GM21526 (cell line): ENCODE measurements at regions not wholly inside any gene's neighbourhood (a gene's known extent, or its start where the extent isn't known, plus 50 kb on each side); places are given as distances from the start of the nearest gene placed in this dataset.
A peak's percentile ranks its signal among the peaks of the same experiment; 100 is the strongest.
"Not testable (repeated sequence)": the region's sequence is repeated elsewhere in the genome, so short reads cannot be mapped to it uniquely, and the experiment has no call there.

Experiments
- ATAC-seq: cut with Tn5 transposase; IDR thresholded peaks from one replicate; pipeline ENCODE4 v1.9.1; 2021; ENCODE audit warnings: moderate library complexity; ENCODE audit not compliant: unreplicated experiment, low FRiP score

DNA sequence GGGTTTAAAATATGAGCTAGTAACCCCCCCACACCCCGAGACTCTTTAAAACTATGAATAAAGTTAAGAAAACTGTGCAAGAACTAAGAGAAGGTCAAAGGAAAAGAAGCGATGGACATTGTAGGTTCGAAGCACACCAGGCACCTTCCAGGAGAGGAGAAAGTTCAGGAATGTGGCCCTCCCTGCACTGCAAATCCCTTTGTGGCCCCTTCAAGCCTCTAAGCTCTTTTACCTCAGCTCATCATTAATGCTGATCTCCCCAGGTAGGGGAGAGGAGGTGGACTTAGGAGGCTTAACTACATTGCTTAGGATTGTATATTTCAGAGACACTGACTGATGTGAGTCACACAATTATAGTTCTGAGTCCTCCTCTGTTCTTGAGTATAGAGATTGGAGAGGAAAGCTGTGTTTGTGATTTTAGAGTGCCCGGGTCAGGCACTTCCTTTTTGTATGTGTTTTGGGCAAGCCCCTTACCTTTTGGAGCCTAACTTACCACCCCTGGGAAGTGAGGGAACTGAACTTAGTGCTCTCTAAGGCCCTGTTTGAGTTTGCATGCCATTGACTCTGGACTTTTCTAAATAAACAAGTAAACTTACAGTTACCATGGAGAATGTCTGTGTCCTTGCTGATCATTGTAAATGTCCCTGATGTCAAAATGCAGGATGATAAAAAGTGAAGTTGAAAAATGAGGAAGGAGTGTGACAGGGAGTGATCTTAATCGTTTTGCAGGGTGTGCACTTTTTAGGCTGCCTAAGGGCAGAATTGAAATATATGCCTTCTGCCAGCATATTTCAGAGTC lies 140.8 kb upstream of the ZEB2 start:
- no peak for ATAC-seq

DNA sequence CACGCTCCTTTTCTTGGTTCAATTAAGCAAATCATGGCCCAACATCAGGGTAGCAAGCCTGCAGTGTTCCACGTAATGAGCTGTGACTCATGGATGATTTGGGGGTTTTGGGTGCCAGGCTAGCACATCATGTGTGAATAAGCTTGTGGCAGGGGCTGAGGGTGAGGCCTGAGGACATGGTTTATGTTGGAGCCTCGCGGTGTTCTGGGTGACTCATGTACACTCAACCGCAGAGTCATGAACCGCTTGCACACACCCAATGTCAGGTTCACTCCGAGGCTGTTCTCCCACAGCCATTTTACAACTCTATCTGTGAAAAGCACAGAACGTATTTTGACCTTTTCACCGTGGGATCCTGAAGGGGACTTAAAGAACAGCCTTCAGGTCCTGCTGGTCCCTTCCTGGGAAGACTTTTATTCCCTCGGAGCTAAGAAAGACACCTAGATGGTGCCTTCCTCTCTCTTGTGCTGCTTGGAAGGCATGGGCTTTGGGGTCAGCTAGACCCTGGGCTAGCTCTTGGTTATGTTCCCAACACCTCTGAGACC lies 139.9 kb upstream of the ZEB2 start:
- no peak for ATAC-seq

DNA sequence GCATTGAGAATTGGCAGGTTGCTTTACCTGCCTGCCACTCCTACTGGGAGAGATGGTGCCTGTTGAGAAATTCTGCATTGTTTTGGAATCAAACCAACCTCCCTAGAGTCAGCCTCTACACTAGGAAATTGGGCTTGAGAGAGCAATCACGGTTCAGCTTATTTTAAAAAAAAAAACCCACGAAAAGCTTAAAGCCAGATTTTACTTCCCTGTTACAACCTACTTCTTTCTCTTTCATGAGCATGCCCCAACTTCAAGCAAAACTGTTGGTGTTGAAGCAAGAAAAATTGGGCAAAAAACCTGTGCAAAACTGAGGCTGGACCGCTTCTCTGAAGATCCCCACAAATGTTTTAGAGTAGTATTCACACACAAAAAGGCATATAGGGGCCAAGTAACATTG lies 134.6 kb upstream of the ZEB2 start:
- no peak for ATAC-seq

DNA sequence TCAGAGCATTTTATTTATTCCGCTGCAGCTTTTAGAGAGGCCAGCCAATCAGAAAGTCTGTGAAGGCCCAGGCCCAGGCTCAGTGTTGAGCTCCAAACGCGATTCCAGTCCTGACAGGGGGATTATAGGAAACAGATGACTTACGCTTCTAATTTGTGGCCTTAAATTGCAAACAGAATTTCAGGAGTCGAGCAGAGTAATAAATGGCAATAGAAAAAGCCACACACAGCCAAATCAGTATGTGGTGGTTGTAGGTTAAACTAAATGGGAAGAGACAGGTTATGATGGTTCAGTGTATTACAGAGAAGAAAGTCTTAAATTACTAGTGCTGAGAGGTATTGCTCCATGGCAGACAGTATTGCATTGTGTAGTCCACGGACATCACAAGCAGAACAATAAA lies 131.0 kb upstream of the ZEB2 start:
- ATAC-seq: no peak

DNA sequence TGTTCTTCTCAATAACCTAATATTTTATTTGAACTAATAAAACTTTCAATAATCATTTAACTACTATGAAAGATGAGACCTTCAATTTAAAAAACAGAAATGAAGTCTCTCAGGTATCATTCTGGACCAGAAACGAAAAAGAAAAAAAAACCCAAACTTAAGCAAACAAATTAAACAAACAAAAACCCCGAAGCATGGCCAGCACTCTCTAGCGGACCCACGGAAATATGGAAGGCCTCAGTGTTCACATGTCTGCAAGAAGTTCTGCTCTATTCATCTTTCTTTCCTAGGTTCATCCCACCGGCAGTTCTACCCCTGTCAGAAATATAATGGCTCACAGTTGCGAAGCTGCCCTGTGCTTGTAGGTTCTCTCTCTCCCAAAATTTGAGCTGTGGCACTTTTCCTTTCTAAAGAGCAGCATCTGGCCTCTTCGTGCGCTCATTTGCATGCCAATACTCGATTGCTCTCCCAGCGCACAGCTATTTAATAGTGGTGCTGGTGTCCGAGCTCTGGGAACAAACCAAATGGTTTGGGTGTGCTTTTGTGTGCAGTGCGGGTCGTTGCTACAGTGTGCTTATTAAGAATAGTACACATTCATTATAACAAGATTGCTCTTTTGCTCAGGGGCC lies 129.0 kb upstream of the ZEB2 start:
- no peak for ATAC-seq

DNA sequence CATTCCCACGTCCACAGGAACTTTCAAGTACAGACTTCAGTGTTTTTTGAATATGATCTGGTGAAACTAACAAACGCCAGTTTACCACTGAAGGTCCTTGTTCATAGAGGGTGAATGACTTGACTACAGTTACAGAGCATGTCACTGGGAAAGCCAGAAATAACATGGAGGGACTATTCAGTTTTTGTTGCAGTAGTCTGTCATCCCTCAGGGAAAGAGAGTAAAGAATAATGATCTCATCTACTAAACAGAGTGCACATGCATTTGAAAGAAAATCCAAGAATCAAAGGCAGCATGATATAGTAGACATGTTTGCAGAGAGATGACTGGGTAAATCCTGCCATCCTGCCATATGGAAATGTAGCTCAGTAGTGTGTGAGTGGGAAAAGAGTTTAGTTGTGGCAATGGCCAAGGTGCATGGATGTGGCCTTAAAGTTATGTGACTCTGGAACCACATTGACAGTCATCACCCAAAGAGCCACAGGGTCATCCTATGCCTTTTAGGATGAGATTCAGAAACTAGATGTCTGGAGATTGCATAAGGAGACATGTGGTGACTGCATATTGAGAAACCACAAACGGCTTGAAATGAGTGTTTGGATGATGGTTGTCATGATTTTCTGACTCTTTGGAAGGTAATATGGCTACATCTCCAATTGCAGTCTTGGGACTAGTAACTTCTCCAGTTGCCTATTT lies 125.3 kb upstream of the ZEB2 start:
- ATAC-seq: no peak

DNA sequence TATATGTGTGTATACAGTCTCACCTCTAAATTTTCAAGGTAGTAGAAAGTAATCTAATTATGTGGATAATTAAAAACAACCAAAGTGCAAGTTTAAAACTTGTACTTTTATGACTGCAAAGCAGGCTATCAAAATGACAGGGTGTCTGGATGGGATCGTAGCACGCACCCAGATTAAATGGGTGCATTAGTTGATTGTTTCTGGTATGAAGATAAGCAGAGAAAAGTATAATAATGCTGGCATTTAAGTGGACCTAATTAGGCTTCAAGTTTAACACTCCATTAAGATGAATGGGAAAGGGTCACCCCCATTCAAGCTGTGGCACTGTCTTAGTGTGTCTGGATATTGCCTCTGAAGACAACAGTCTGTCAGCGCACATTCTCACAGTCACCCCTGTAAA lies 124.6 kb upstream of the ZEB2 start:
- ATAC-seq: no peak

DNA sequence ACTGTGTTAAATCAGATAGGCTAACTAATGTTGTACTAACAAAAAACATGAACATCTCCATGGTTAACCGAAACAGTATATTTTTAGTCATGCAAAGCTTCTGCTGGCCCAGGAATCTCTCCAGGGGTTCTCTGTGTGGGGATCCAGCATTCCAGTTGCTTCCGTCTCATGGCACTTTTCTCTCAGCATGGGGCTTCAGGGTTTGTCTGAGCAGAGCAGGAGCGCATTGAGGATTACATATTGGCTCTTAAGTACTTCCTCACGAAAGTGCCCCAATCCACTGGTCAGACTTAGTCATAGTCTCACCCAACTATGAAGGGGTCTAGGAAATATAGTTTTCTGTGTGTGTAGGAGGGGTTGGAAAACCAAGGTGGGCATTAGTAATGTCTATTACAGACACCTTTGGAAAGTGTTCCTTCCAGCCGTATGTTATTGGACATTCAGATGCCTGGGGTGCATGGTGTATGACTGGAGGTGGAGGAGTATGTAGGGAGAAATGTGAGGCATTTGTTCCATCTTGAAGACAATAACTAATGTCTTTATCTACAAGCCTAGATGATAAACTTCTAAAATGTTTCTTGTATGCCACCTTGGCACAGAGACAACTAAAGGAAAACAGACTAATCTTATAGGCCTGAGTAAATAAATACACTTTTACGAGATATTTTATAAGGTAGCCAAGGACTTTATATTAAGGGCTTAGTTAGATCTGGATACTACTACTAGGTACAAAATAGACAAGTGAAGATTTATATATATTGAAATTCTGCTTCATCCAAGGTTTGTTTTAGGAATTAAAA lies 123.8 kb upstream of the ZEB2 start:
- no peak for ATAC-seq

DNA sequence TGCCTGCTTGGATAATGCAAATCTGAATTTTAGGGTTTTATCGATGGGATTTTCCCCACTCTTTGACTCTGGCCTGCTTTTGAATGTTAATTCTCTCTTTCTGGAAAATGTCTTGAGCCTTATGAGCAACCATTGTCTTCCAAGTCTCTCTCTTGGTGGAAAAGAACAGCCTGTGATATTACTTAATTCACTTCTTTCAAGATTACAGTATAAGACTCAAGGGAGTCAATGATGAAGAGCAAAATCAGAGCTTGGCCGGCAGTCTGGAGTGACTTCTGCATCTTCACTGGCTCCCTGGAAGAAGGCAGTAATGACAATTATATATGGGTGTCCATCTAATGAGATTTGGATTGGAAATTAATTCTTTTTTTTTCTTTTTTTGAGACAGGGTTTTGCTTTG lies 122.9 kb upstream of the ZEB2 start:
- ATAC-seq: no peak

DNA sequence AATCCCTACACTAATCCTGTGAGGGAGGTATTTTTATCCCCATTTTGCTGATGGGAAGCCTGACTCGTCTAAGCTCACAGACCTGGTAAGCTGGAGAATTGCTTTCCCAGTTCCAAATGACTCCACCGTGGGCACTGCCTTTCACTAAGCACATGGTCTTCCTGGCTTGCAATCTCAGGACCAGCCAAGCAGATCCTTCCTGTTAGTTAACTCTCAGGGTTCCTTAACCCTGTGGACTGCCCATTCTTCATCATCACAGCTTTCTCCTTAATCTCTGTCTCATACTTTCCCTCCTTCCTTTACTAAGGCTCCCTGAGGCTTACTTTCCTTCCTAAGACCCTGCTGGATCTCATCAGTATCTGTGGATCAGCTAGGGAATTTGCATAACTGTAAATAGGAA lies 122.2 kb upstream of the ZEB2 start:
- no peak for ATAC-seq

DNA sequence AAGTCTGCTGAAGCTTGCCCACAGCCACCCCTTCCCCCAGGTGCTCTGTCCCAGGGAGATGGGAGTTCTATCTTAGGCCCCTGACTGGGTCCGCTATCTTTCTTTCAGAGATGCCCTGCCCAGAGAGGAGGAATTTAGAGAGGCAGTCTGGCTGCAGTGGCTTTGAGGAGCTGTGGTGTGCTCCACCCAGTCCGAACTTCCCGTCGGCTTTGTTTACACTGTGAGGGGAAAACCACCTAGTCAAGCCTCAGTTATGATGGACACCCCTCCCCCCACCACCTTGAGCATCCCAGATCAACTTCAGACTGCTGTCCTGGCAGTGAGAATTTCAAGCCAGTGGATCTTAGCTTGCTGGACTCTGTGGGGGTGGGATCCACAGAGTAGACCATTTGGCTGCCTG lies 118.3 kb upstream of the ZEB2 start:
- ATAC-seq: not testable (repeated sequence)

DNA sequence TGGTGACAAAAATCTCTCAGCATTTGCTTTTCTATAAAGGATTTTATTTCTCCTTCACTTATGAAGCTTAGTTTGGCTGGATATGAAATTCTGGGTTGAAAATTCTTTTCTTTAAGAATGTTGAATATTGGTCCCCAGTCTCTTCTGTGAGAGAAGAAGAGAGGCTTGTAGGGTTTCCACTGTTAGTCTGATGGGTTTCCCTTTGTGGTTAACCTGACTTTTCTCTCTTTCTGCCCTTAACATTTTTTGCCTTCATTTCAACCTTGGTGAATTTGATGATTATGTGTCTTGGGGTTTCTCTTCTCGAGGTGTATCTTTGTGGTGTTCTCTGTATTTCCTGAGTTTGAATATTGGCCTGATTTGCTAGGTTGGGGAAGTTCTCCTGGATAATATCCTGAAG lies 116.9 kb upstream of the ZEB2 start:
- not testable (repeated sequence) for ATAC-seq

DNA sequence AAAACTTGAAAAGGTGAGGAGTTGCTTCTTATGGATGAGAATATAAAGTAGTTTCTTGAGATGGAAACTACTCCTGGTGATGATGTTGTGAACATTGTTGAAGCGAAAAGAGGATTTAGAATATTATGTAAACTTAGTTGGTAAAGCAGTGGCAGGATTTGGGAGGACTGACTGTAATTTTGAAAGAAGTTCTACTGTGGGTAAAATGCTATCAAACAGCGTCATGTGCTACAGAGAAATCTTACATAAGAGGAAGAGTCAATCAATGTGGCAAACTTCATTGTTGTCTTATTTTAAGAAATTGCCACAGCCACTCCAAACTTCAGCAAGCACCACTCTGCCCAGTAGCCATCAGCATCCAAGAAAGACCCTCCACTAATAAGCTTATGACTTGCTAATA lies 112.9 kb upstream of the ZEB2 start:
- ATAC-seq: no peak

DNA sequence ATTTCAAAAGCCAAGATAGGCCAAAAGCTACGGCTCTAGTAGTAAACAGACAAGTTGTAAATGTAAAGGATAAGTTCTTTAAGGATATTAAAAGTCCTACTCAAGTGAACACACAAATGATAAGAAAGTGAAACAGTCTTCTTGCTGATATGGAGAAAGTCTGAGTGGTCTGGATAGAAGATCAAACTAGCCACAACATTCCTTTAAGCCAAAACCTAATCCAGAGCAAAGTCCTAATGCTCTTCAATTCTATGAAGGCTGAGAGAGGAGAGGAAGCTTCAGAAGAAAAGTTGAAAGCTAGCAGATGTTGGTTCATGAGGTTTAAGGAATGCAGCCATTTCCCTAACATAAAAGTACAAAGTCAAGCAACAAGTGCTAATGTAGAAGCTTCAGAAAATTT lies 111.7 kb upstream of the ZEB2 start:
- no peak for ATAC-seq

DNA sequence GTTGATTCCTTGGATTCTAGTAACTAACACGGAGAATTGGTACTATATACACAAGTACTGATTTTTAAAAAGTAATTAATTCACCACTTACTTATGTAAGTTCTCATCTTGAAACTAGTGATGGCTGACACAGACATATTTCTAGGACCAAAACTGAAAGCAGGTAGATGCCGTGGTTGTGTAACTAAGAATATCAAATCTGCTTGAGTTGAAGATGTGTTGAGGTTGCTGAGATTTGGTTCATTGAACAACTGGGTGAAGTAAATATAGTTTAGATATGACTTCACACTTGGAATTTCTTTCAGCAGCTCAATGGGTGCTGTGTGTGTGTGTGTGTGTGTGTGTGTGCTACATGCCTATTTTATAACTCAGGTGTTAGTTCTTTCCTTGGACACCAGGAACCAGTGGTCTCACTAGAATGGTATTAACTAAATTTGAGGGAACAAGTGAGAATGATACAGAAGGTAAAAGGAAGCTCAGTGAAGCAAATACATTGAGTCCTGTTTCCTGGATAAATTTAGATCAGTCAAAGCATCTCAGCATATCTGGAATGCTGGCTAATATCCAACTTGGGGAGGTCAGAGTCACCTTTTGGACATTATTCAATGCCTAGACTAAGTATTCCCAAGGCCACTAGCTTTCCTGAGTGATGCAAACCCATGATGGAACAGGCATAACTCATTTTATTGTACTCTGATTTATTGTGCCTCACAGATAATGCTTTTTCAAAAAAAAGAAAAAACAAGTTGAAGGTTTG lies 110.7 kb upstream of the ZEB2 start:
- ATAC-seq: peak; percentile 83

DNA sequence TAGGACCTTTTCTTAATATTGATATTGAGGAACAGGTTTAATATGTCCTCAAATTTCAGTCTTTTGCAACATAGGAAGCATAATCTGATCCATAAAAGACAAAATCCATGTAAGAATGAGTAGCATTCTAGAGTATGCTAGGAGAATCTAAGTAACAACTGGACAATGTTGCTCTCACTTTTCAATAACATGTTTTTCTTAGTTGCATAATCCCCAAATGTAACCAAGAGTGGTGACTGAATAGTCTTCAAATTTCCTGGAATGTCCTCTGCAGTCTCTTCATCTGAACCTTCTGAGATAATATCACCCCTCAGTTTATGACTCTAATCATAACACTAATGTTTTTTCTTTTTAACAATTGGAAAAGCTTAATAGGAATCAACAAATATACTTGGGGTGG lies 110.0 kb upstream of the ZEB2 start:
- no peak for ATAC-seq

DNA sequence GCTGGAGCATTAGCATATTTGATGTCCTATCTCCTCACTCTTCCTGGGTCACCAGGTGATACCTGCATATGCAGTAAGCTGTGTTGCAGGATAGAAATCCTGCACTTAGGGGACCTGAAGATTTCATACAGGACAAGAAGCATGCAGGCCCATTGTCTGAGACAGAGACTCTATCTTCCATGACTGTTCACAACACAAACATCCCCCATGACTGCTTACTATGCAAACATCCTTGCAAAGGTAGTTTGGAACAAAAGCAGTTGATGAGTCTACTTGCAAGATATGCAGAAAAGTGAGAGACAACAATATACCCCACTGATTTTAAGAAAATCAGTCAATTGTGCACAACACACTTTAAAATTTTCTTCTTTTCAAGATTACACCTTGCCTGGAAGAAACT lies 108.6 kb upstream of the ZEB2 start:
- no peak for ATAC-seq

DNA sequence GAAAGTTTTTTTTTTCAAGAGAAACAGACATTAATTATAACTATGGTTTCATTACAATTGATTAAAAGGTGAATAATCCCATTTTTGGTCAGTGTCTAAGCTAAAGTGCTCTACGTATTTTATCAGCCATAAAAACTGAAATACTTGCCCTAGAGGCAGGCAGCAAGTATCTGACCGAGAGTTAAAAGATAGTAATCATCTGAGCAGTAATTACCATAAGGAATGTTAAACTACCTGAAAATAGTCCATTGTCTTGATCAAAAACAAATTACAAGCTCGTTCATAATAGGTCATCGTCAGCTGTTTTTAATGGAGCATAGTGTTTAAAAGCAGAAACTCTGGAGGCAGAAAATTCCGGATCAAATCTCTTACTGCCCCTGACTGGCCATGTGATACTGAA lies 105.7 kb upstream of the ZEB2 start:
- no peak for ATAC-seq

DNA sequence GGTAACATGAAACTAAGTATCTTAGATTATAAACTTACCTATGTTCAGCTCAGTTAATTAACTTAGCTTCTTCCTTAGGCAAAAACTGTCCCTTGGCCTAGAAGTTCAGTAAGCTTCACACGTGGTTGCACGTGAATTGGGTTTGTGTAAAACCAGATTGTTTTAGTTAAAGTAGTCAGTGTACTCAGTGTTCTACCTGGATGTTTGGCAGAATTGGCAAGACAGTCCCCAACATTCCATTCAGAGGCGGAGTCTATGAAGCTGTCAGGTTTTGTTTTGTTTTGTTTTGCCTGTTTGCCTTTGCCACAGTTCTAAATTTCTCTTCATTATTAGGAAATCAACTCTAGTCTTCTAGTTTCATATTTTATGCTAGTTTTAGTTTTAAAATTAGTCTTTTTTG lies 105.3 kb upstream of the ZEB2 start:
- ATAC-seq: no peak

DNA sequence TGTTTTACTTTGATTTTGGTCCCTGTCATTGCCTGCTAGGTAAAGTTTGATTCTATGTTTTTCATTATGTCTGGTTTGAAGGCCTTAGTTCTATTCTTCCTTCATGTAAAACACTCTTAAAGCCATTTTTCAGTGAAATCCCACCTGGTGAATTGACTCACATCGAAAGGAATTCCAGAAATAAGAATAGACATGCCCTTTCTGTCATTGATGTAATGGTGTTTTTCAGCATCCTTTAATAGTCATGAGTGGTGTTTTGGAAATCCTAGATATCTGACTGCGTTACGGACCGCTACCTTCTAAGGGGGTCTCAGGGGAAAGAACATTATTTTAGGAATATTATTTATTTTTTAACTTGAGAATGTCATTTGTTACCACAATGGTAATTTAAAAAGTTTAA lies 104.5 kb upstream of the ZEB2 start:
- no peak for ATAC-seq
